Suprapubic skin (tissue), 4 donors: ENCODE measurements at regions not wholly inside any gene's neighbourhood (a gene's known extent, or its start where the extent isn't known, plus 50 kb on each side); places are given as distances from the start of the nearest gene placed in this dataset.

Experiments used
- DNase-seq, 2 donors: peaks; one replicate each; pipeline ENCODE4 v3.0.0-alpha.2; 2019; ENCODE audit warnings: low spot score in 2 of 2
- H3K27ac ChIP-seq: fragments of 200-600 bp; sonication (generic); one replicate; pipeline ENCODE4 v1.5.1; 2019
- H3K27me3 ChIP-seq: fragments of 200-600 bp; sonication (generic); one replicate; pipeline ENCODE4 v1.5.1; 2019
- H3K36me3 ChIP-seq: fragments of 200-600 bp; sonication (generic); one replicate; pipeline ENCODE4 v1.5.1; 2019
- H3K4me1 ChIP-seq: fragments of 200-600 bp; sonication (generic); one replicate; pipeline ENCODE4 v1.5.1; 2019
- H3K4me3 ChIP-seq: fragments of 200-600 bp; sonication (generic); one replicate; pipeline ENCODE4 v1.5.1; 2019; ENCODE audit warnings: mild to moderate bottlenecking
- H3K9me3 ChIP-seq: fragments of 200-600 bp; sonication (generic); one replicate; pipeline ENCODE4 v1.5.1; 2019
- EP300 ChIP-seq: sonication (generic); formaldehyde crosslinking; IDR thresholded peaks from one replicate; pipeline ENCODE4 v1.6.1; 2017; ENCODE audit warnings: antibody characterized with exemption
- POLR2A ChIP-seq, 2 donors: fragments of 450-650 bp; IDR thresholded peaks; one replicate each; pipeline ENCODE4 v1.6.1; 2017; ENCODE audit warnings: antibody characterized with exemption in 2 of 2, mild to moderate bottlenecking in 2 of 2, moderate library complexity in 2 of 2
- POLR2AphosphoS5 ChIP-seq, 3 donors: sonication (generic); formaldehyde crosslinking; IDR thresholded peaks; one replicate each; pipeline ENCODE4 v1.6.1; 2017; ENCODE audit warnings: antibody characterized with exemption in 3 of 3
- WGBS: methylation state at CpG from one replicate; pipeline ENCODE4 v1.1.5; 2018; 5-methylcytosine and 5-hydroxymethylcytosine counted together
- TF ChIP-seq, protein P1 (sequence below), 2 donors: fragments of 200-600 bp in 1 of 2; fragments of 450-650 bp in 1 of 2; sonication (generic) in 1 of 2; IDR thresholded peaks; one replicate each; pipeline ENCODE4 v1.5.1; 2016 to 2019; ENCODE audit warnings: antibody characterized with exemption in 2 of 2, mild to moderate bottlenecking in 1 of 2, moderate library complexity in 1 of 2

DNA sequence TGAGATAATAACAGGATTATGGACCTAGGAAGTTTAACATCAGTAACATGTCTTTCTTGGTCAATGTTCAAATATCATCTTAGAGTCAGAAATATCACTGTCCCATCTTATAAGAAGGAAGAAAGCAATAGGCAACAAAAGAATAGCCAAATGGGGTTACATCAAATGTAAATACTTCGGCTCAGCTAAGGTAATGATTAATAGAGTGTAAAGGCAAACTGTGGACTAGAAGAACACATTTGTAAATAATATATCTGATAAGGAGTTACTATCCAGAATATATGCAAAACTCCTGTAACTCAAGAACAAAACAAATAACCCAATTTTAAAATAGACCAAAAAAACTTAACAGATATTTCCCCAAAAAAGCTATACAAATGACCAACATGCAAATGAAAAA lies 630.3 kb downstream of the RPS29 start:
- WGBS, result 96% methylated on average over 1 of the region's 1 CpG
- no peaks in the 10 kb centered on the region for H3K4me1 ChIP-seq
- no peak for TF ChIP-seq EP300
- no peak for TF ChIP-seq POLR2AphosphoS5 (IDR thresholded peaks at IDR 0.05)
- no peak for TF ChIP-seq POLR2A (IDR thresholded peaks at IDR 0.05)
- TF ChIP-seq, protein P1, sequence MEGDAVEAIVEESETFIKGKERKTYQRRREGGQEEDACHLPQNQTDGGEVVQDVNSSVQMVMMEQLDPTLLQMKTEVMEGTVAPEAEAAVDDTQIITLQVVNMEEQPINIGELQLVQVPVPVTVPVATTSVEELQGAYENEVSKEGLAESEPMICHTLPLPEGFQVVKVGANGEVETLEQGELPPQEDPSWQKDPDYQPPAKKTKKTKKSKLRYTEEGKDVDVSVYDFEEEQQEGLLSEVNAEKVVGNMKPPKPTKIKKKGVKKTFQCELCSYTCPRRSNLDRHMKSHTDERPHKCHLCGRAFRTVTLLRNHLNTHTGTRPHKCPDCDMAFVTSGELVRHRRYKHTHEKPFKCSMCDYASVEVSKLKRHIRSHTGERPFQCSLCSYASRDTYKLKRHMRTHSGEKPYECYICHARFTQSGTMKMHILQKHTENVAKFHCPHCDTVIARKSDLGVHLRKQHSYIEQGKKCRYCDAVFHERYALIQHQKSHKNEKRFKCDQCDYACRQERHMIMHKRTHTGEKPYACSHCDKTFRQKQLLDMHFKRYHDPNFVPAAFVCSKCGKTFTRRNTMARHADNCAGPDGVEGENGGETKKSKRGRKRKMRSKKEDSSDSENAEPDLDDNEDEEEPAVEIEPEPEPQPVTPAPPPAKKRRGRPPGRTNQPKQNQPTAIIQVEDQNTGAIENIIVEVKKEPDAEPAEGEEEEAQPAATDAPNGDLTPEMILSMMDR (IDR thresholded peaks at IDR 0.05), result no peak
- no peak overlapping the region for H3K4me3 ChIP-seq
- no peak for DNase-seq
- H3K9me3 ChIP-seq, result no peaks in the 10 kb centered on the region
- H3K27ac ChIP-seq, result no peak overlapping the region
- H3K27me3 ChIP-seq, result no peaks in the 10 kb centered on the region
- no peaks in the 10 kb centered on the region for H3K36me3 ChIP-seq

DNA sequence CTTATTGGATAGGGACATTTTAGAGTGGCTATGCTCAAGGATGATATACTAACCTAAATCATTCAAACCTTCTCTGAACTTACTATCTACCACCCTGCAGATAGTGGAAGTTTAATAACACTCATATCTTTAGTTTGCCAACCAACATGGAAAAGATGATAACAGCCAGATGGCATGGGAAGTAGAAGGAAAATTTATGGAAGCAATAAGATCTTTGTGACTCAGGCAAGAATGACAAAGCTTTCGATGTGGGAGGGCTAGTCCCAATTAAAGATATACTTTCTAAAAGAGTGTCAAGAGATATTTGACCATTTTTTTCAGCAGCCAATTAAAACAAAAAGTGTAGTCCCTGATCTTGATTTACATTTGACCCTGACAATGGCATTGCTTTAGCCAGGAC lies 631.7 kb downstream of the RPS29 start:
- WGBS, result 48% methylated on average over 1 of the region's 1 CpG
- no peak for TF ChIP-seq EP300
- TF ChIP-seq, protein P1 (IDR thresholded peaks at IDR 0.05), result no peak
- no peak for TF ChIP-seq POLR2A (IDR thresholded peaks at IDR 0.05)
- no peak for TF ChIP-seq POLR2AphosphoS5 (IDR thresholded peaks at IDR 0.05)
- H3K36me3 ChIP-seq, result no peaks in the 10 kb centered on the region
- H3K27me3 ChIP-seq, result no peaks in the 10 kb centered on the region
- no peak for DNase-seq
- no peaks in the 10 kb centered on the region for H3K9me3 ChIP-seq
- no peak overlapping the region for H3K4me3 ChIP-seq
- no peak overlapping the region for H3K27ac ChIP-seq
- H3K4me1 ChIP-seq, result no peaks in the 10 kb centered on the region

DNA sequence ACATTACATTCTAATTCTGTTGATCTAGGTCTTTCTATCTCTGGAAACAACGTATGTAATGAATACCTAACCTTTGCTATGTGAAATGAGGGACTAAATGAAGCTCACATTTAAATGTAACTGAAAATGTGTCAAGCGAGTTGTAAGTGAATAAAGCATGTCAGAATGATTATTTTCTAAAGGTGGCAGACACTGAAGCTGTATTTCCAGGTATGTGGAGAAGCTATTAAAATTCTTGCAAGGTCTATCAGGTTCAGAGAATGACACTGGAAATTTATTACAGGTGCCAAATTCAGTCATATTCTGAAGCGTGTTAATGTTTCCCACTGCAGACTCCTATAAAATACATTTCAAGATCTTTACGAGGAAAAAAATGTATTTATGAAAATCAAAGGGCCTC lies 641.4 kb downstream of the RPS29 start:
- H3K27ac ChIP-seq, result no peak overlapping the region
- 54% methylated on average over 4 of the region's 4 CpGs for WGBS
- no peak for DNase-seq

DNA sequence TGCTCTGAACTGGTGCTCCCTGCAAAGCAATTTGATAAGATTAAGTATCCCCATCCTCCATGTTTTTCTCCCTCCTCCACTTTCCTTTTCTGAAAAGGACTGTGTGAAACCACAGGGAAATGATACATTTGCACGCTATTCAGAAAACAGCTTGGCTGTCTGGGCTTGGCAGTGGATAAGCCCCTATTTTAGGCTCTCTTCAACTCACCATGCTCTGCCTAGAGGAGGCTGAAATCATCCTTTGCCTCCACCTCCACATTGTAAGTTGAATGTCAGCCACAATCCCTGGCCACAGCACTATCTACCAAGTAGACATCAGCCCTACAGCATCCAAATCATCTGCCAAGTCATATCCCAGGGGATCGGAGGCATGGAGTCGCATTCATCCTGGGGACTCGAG lies 642.3 kb downstream of the RPS29 start:
- TF ChIP-seq EP300 (no peak), POLR2AphosphoS5 (IDR thresholded peaks at IDR 0.05) (no peak), POLR2A (IDR thresholded peaks at IDR 0.05) (no peak)
- TF ChIP-seq, protein P1 (IDR thresholded peaks at IDR 0.05), result no peak
- Histone ChIP-seq H3K27ac (no peak overlapping the region), H3K9me3 (no peaks in the 10 kb centered on the region), H3K36me3 (no peaks in the 10 kb centered on the region), H3K4me1 (no peaks in the 10 kb centered on the region), H3K4me3 (no peak overlapping the region), H3K27me3 (no peaks in the 10 kb centered on the region)
- no peak for DNase-seq
- 85% methylated on average over 4 of the region's 4 CpGs for WGBS

More for the DNA sequence above, 641.4 kb downstream of the RPS29 start:
- Histone ChIP-seq H3K36me3 (no peaks in the 10 kb centered on the region), H3K27me3 (no peaks in the 10 kb centered on the region), H3K4me1 (no peaks in the 10 kb centered on the region), H3K4me3 (no peak overlapping the region), H3K9me3 (no peaks in the 10 kb centered on the region)
- TF ChIP-seq EP300 (no peak), POLR2AphosphoS5 (IDR thresholded peaks at IDR 0.05) (no peak), POLR2A (IDR thresholded peaks at IDR 0.05) (no peak)
- TF ChIP-seq, protein P1 (IDR thresholded peaks at IDR 0.05), result no peak

DNA sequence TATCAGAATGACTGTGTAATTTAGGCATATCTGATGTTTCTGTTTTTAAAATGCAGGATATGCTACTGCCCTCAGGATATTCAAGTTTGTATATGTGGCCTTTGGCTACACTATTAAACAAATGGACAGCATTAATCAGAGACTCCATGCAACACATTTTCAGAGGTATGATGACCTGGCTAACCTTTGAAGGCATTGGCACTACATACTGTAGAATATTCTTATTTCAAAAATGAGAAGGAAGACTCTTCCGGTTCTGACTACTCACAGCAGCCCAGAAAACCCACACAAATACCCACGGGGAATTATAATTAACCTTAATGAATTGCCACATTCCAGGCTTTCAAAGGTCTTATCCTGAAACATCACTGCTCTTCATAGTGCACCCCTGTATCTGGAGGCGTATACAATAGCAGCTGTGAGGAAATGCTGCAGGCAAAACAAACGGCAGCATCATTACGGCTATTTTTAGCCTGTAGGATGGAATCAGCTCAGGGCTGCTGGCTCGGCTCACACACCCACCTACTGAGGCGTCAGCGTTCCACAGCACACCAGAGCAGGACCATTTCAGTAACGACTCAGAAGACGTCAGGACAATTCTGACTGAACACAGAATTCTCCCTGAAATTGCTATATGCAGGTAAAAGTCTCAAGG lies 648.5 kb downstream of the RPS29 start:
- Histone ChIP-seq H3K9me3 (no peaks in the 10 kb centered on the region), H3K36me3 (no peaks in the 10 kb centered on the region), H3K27me3 (no peaks in the 10 kb centered on the region), H3K27ac (no peak overlapping the region), H3K4me1 (no peaks in the 10 kb centered on the region), H3K4me3 (no peak overlapping the region)
- WGBS, result 28% methylated on average over 10 of the region's 10 CpGs
- no peak for TF ChIP-seq POLR2AphosphoS5 (IDR thresholded peaks at IDR 0.05)
- TF ChIP-seq, protein P1 (IDR thresholded peaks at IDR 0.05), result no peak
- no peak for TF ChIP-seq EP300
- no peak for TF ChIP-seq POLR2A (IDR thresholded peaks at IDR 0.05)
- no peak for DNase-seq
